ENCODE measurements at regions not wholly inside any gene's neighbourhood (a gene's known extent, or its start where the extent isn't known, plus 50 kb on each side); places are given as distances from the start of the nearest gene placed in this dataset.
"Not testable (repeated sequence)": the region's sequence is repeated elsewhere in the genome, so short reads cannot be mapped to it uniquely, and the experiment has no call there.

DNA sequence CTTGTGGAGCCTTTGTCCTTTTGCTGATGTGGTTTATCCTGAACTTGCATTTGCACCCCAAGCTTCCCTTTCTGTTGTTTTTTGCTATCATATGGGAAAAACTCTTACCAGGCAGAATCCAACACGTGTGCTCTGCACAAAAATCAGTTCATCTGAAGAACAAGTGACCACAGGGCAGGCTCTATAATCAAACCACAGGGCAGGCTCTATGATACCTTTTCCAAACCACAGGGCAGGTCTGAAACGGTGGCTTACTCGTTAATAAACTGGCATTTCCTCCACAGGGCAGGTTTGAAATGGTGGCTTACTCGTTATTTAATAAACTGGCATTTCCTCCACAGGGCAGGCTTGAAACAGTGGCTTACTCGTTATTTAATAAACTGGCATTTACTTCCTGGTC lies 51.7 kb upstream of the LPCAT1 start:
- not testable (repeated sequence) for TF ChIP-seq SUZ12 (IDR thresholded peaks at IDR 0.05; ENCODE audit: extremely low read depth, insufficient read depth, insufficient read length); ZNF274 (IDR thresholded peaks at IDR 0.05; ENCODE audit: low read depth, low read length)
